HFF-Myc (cell line): ENCODE measurements at regions not wholly inside any gene's neighbourhood (a gene's known extent, or its start where the extent isn't known, plus 50 kb on each side); places are given as distances from the start of the nearest gene placed in this dataset.
"Not testable (repeated sequence)": the region's sequence is repeated elsewhere in the genome, so short reads cannot be mapped to it uniquely, and the experiment has no call there.

ENCODE experiments used
- DNase-seq: peaks from one replicate; pipeline ENCODE4 v3.0.0-alpha.2; 2011; ENCODE audit warnings: low read depth; ENCODE audit errors: extremely low read depth
- H3K4me3 ChIP-seq: replicated peaks from 2 replicates; pipeline ENCODE4 v1.5.1; 2011; ENCODE audit warnings: low read depth, mild to moderate bottlenecking, control low read depth, low read length
- TF ChIP-seq, protein P1 (sequence below): IDR thresholded peaks from 2 replicates; pipeline ENCODE4 v1.5.1; 2012; ENCODE audit warnings: mild to moderate bottlenecking, low read depth, low read length, control low read depth; ENCODE audit errors: missing control alignments

GRCh38 chr2:130289780-130290179 lies 52.9 kb upstream of the IMP4 start:
- no peak for DNase-seq
- no peak overlapping the region for H3K4me3 ChIP-seq
- TF ChIP-seq, protein P1, sequence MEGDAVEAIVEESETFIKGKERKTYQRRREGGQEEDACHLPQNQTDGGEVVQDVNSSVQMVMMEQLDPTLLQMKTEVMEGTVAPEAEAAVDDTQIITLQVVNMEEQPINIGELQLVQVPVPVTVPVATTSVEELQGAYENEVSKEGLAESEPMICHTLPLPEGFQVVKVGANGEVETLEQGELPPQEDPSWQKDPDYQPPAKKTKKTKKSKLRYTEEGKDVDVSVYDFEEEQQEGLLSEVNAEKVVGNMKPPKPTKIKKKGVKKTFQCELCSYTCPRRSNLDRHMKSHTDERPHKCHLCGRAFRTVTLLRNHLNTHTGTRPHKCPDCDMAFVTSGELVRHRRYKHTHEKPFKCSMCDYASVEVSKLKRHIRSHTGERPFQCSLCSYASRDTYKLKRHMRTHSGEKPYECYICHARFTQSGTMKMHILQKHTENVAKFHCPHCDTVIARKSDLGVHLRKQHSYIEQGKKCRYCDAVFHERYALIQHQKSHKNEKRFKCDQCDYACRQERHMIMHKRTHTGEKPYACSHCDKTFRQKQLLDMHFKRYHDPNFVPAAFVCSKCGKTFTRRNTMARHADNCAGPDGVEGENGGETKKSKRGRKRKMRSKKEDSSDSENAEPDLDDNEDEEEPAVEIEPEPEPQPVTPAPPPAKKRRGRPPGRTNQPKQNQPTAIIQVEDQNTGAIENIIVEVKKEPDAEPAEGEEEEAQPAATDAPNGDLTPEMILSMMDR: no peak

DNA sequence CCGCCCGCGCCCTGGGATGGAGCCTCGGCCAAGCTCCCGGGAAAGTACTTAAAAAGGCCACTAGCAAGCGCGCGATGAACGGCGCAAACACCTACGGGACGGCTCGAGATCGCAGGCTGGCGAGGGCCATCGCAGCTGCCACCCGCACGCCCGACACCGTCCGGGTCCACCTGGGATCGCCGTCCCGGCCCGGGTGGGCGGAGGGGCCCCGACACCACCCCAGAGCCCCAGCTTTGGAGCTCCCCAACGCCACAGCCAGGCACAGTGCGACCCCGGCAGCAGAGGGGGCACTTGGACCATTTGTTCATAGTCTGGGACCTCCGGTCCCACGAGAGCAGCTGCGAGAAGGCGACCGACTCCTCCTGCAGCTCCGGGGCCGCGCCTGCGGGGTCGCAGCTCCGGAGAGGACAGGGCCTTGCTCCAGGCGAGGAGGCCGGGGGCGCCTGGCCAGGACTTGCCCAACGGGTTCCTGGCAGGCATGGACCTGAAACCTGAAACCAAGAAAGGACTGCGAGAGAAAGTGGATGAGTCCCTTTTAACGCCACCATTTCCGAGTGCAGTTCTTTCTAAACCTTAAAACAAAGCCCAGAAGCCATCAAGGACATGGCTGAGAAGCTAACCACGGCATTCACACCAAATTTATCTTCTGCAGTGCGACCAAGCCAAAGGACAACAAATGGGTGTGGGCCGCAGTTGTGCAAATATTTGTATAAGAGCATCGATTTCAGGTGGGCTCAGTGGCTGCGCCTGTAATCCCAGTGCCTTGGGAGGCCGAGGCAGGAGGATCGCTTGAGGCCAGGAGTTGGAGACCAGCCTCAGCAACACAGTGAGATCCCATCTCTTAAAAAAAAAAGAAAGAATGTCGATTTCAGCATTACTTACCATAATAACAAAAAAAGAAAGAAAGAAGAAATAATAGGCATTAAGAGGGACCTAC lies 54.0 kb upstream of the IMP4 start:
- DNase-seq: no peak
- TF ChIP-seq, protein P1: no peak
- no peak overlapping the region for H3K4me3 ChIP-seq

DNA sequence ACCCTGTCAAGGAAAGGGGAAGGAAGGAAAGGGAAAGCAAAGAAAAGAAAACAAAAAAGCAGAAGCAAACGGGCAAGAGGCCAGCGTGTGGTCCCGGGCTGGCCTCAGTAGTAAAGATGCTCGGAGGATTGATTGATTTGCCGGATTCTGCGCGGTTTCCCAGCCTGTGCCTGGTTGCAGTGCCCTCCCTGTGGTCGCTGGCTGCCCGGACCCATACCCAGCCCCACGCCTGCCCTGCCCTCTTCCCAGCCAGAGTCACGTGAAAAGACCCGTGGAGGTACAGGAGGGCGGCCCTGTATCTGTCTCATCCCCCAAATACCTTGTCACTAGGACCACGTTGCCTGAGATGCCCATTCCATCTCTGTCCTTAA lies 55.1 kb upstream of the IMP4 start:
- TF ChIP-seq, protein P1: no peak
- no peak for DNase-seq

GRCh38 chr2:130286983-130287655 lies 55.6 kb upstream of the IMP4 start:
- H3K4me3 ChIP-seq: no peak overlapping the region
- TF ChIP-seq, protein P1: no peak
- DNase-seq: no peak

More for the DNA sequence above, 55.1 kb upstream of the IMP4 start:
- H3K4me3 ChIP-seq: no peak overlapping the region

DNA sequence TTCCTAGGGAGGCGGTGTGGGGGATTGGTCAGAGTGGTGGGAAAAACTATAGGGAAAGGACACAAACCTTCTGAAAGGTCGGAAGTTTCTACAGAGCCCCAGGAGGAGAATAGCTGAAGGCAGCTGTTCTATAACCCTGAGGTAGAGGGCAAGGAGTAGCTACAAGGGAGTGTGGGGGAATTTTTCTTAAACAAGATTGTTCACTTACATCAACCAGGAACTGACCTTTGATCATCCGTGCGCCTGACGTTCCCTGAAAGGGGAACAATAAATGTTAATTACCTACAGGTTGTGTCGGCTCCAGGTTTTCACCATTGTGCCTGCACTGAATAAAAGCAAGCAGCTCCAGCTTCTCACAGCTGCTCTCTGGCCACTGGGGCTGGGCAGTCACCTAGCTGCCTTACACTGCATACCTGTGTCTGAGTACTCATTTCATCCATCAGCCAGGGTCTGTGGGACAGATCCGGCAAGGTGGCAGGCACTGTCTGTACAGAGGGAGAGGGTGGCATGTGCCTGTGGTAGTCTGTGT lies 59.3 kb upstream of the IMP4 start:
- not testable (repeated sequence) for DNase-seq, H3K4me3 ChIP-seq

DNA sequence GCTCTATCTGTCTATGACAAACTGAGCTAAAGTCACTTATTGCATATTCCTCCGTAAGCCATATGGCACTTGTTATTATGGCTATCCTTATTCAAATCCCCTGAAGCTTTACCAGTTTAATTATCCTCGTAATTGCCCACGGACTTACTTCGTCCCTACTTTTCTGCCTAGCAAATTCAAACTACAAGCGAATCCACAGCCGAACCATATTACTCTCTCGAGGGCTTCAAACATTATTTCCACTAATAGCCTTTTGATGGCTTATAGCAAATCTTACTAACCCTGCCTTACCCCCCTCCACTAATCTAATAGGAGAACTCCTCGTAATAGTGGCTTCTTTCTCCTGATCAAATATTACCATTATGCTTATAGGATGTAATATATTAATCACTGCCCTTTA lies 63.1 kb upstream of the IMP4 start:
- not testable (repeated sequence) for H3K4me3 ChIP-seq, DNase-seq

GRCh38 chr2:130268333-130268732 lies 70.1 kb upstream of the TUBA3E start:
- not testable (repeated sequence) for DNase-seq, H3K4me3 ChIP-seq

- DNase-seq, H3K4me3 ChIP-seq: not testable (repeated sequence)
Observed at GRCh38 chr2:130267572-130267971, 69.3 kb upstream of the TUBA3E start.

DNA sequence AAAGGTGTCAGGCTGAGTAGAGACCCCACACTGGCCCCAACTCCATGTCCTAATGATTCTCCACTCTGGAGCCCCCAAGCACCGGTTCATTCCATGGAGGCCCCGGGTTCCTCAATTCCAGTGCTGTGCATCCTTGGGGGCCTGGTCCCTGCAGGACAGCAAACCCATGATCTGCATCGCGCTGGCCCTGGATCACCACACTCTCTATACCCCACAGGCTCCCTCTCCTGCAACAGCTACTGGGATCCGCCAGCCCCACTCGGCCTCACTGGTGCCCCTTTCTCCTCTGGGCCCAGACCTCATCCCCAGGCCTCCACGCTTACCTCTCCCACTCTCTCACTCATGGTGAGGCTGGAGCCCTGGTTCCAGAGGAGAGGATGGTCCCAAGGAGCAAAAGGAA lies 68.6 kb upstream of the TUBA3E start:
- H3K4me3 ChIP-seq: not testable (repeated sequence)

DNA sequence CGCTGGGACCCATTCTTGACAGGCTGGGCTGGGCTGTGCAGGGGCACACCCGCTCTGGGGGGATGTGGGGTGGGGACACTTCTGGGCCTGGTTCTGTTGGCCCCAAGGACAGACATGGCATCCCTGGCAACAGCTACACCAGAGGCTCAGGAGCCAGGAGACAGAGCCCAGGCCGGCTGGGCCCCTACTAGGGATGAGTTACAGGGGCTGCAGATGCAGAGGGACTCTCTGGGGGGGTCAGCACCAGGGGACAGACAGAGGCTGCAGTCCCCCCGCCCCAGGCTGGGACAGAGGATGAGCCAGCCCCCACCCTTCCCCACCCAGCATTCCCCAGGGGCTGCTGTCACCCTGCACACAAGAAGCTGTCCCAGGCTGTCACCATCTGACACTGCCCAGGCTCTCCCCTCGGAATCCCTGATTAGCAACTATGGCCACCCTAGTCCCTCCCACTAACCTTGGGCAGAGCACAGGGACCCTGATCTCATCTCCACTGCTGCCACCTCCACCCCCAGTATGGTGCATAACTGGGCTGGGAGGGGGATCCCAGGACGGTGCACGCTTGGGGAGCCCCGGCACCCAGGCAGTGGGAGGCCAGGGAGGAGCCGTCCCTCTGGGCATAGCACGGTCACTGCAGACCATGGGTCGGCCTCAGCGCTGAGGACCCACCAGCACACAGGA lies 67.5 kb upstream of the TUBA3E start:
- not testable (repeated sequence) for H3K4me3 ChIP-seq, DNase-seq

More for the DNA sequence above, 68.6 kb upstream of the TUBA3E start:
- DNase-seq: not testable (repeated sequence)

GRCh38 chr2:130264901-130265320 lies 66.7 kb upstream of the TUBA3E start:
- H3K4me3 ChIP-seq, DNase-seq: not testable (repeated sequence)
